Sigmoid colon (tissue), 6 donors: ENCODE measurements at regions not wholly inside any gene's neighbourhood (a gene's known extent, or its start where the extent isn't known, plus 50 kb on each side); places are given as distances from the start of the nearest gene placed in this dataset.

Experiments
- DNase-seq: peaks from one replicate; pipeline ENCODE4 v3.0.0-alpha.2; 2019
- H3K27ac ChIP-seq, 4 donors: fragments of 200-600 bp; sonication (generic); one replicate each; pipeline ENCODE4 v1.5.1; 2016 to 2019; ENCODE audit warnings: mild to moderate bottlenecking in 1 of 4
- H3K27me3 ChIP-seq, 3 donors: fragments of 200-600 bp; sonication (generic); one replicate each; pipeline ENCODE4 v1.5.1; 2019; ENCODE audit warnings: mild to moderate bottlenecking in 1 of 3
- H3K36me3 ChIP-seq, 4 donors: fragments of 200-600 bp; sonication (generic); one replicate each; pipeline ENCODE4 v1.5.1; 2016 to 2019
- H3K4me1 ChIP-seq, 4 donors: fragments of 200-600 bp; sonication (generic); one replicate each; pipeline ENCODE4 v1.5.1; 2017 to 2019
- H3K4me3 ChIP-seq, 4 donors: fragments of 200-600 bp; sonication (generic); one replicate each; pipeline ENCODE4 v1.5.1; 2017 to 2019; ENCODE audit warnings: mild to moderate bottlenecking in 2 of 4, moderate library complexity in 1 of 4
- H3K9me3 ChIP-seq, 4 donors: fragments of 200-600 bp in 3 of 4; sonication (generic) in 3 of 4; one replicate each; pipeline versions ENCODE4 v1.5.1 to v1.6.1; 2013 to 2019
- CTCF ChIP-seq, 4 experiments: fragments of 450-650 bp in 3 of 4; fragments of 200-600 bp in 1 of 4; IDR thresholded peaks; one replicate each; pipeline ENCODE4 v1.5.1; 2016 to 2019; ENCODE audit warnings: antibody characterized with exemption in 4 of 4, mild to moderate bottlenecking in 3 of 4, moderate library complexity in 2 of 4
- EP300 ChIP-seq, 4 donors: sonication (generic); formaldehyde crosslinking; IDR thresholded peaks; one replicate each; pipeline ENCODE4 v1.6.1; 2017; ENCODE audit warnings: antibody characterized with exemption in 4 of 4
- POLR2A ChIP-seq, 2 donors: fragments of 450-650 bp; IDR thresholded peaks; one replicate each; pipeline ENCODE4 v1.6.1; 2016; ENCODE audit warnings: antibody characterized with exemption in 2 of 2, mild to moderate bottlenecking in 2 of 2, moderate library complexity in 2 of 2
- POLR2AphosphoS5 ChIP-seq, 4 donors: sonication (generic); formaldehyde crosslinking; IDR thresholded peaks; one replicate each; pipeline ENCODE4 v1.6.1; 2017; ENCODE audit warnings: antibody characterized with exemption in 4 of 4
- WGBS, 2 donors: extraction: QIAGEN DNeasy Blood & Tissue Kit; methylation state at CpG; one replicate each; pipeline ENCODE4 v1.1.7; 2013; 5-methylcytosine and 5-hydroxymethylcytosine counted together
- intact Hi-C: fragments of 100-400 bp; cut with DNase I; formaldehyde crosslinking; loops from one replicate; pipeline ENCODE4 v1.15.1; 2023
- donor health status: healthy with polysubstance abuse.
- donor health status: healthy.

GRCh38 chr5:4758550-4758949 lies 381.6 kb upstream of the ADAMTS16 start:
- no peaks in the 10 kb centered on the region for H3K4me1 ChIP-seq
- H3K4me3 ChIP-seq: no peak overlapping the region
- H3K27ac ChIP-seq: no peak overlapping the region
- TF ChIP-seq EP300 (IDR thresholded peaks at IDR 0.05) (no peak), POLR2AphosphoS5 (IDR thresholded peaks at IDR 0.05) (no peak), CTCF (IDR thresholded peaks at IDR 0.05) (no peak), POLR2A (IDR thresholded peaks at IDR 0.05) (no peak)
- DNase-seq: no peak
- intact Hi-C loops: no loop called here
- H3K36me3 ChIP-seq: no peaks in the 10 kb centered on the region
- no peaks in the 10 kb centered on the region for H3K9me3 ChIP-seq
- 44 to 46% methylated on average over 2 of the region's 2 CpGs for WGBS, 2 donors
- H3K27me3 ChIP-seq: peaks cover 0 to 3% (median 0%) of the 10 kb centered on the region in 3 donors

- WGBS, 2 donors: 69 to 75% methylated on average over 3 of the region's 3 CpGs
- intact Hi-C loops: no loop called here
Measured at GRCh38 chr5:4758996-4759395, 381.1 kb upstream of the ADAMTS16 start.

GRCh38 chr5:4762316-4762715 lies 377.8 kb upstream of the ADAMTS16 start:
- Histone ChIP-seq H3K9me3 (peaks cover 0 to 4% (median 2%) of the 10 kb centered on the region in 4 donors), H3K36me3 (no peaks in the 10 kb centered on the region), H3K4me3 (no peak overlapping the region), H3K27ac (no peak overlapping the region), H3K4me1 (no peaks in the 10 kb centered on the region), H3K27me3 (no peaks in the 10 kb centered on the region)
- WGBS, 2 donors: 92 to 93% methylated on average over 3 of the region's 3 CpGs
- no peak for DNase-seq
- TF ChIP-seq CTCF (IDR thresholded peaks at IDR 0.05) (no peak), POLR2AphosphoS5 (IDR thresholded peaks at IDR 0.05) (no peak), POLR2A (IDR thresholded peaks at IDR 0.05) (no peak), EP300 (IDR thresholded peaks at IDR 0.05) (no peak)
- intact Hi-C loops: no loop called here

More at GRCh38 chr5:4758996-4759395, 381.1 kb upstream of the ADAMTS16 start:
- H3K36me3 ChIP-seq: no peaks in the 10 kb centered on the region
- no peaks in the 10 kb centered on the region for H3K4me1 ChIP-seq
- DNase-seq: no peak
- no peak overlapping the region for H3K4me3 ChIP-seq
- no peak overlapping the region for H3K27ac ChIP-seq
- no peaks in the 10 kb centered on the region for H3K9me3 ChIP-seq
- H3K27me3 ChIP-seq: peaks cover 0 to 3% (median 0%) of the 10 kb centered on the region in 3 donors
- no peak for TF ChIP-seq POLR2AphosphoS5 (IDR thresholded peaks at IDR 0.05)
- TF ChIP-seq POLR2A (IDR thresholded peaks at IDR 0.05): no peak
- no peak for TF ChIP-seq CTCF (IDR thresholded peaks at IDR 0.05)
- no peak for TF ChIP-seq EP300 (IDR thresholded peaks at IDR 0.05)

- intact Hi-C loops: no loop called here
- TF ChIP-seq POLR2AphosphoS5 (IDR thresholded peaks at IDR 0.05) (no peak), CTCF (IDR thresholded peaks at IDR 0.05) (no peak), POLR2A (IDR thresholded peaks at IDR 0.05) (no peak), EP300 (IDR thresholded peaks at IDR 0.05) (no peak)
- DNase-seq: no peak
- Histone ChIP-seq H3K9me3 (peaks cover 0 to 5% (median 2%) of the 10 kb centered on the region in 4 donors), H3K36me3 (no peaks in the 10 kb centered on the region), H3K27me3 (no peaks in the 10 kb centered on the region), H3K27ac (no peak overlapping the region), H3K4me1 (no peaks in the 10 kb centered on the region), H3K4me3 (no peak overlapping the region)
- WGBS, 2 donors: 85 to 91% methylated on average over 2 of the region's 2 CpGs
Measured at GRCh38 chr5:4765411-4765810, 374.7 kb upstream of the ADAMTS16 start.

GRCh38 chr5:4766101-4766500 lies 374.0 kb upstream of the ADAMTS16 start:
- Histone ChIP-seq H3K4me3 (no peak overlapping the region), H3K4me1 (no peaks in the 10 kb centered on the region), H3K27me3 (no peaks in the 10 kb centered on the region), H3K36me3 (no peaks in the 10 kb centered on the region), H3K27ac (no peak overlapping the region), H3K9me3 (peaks cover 0 to 12% (median 2%) of the 10 kb centered on the region in 4 donors)
- intact Hi-C loops: no loop called here
- DNase-seq: no peak
- WGBS, 2 donors: 54 to 73% methylated on average over 1 of the region's 1 CpG
- TF ChIP-seq EP300 (IDR thresholded peaks at IDR 0.05): no peak
- no peak for TF ChIP-seq POLR2AphosphoS5 (IDR thresholded peaks at IDR 0.05)
- TF ChIP-seq CTCF (IDR thresholded peaks at IDR 0.05): no peak
- TF ChIP-seq POLR2A (IDR thresholded peaks at IDR 0.05): no peak
